ENCODE measurements at regions not wholly inside any gene's neighbourhood (a gene's known extent, or its start where the extent isn't known, plus 50 kb on each side); places are given as distances from the start of the nearest gene placed in this dataset.

- no peaks in the 10 kb centered on the region for H3K9me3 ChIP-seq (ENCODE audit: insufficient read depth, low read depth, low read length)
- no peak overlapping the region for H2BK120ac ChIP-seq (ENCODE audit: insufficient read depth, low read length, poor library complexity)
- no peaks in the 10 kb centered on the region for H3K36me3 ChIP-seq (ENCODE audit: control insufficient read depth in 1 of 2, insufficient read depth in 2 of 2, low read length in 2 of 2)
- no peaks in the 10 kb centered on the region for H3K79me1 ChIP-seq (ENCODE audit: low read length)
- H4K8ac ChIP-seq (ENCODE audit: low read depth, low read length): no peak overlapping the region
- WGBS (ENCODE audit: extremely low coverage, insufficient coverage, insufficient read length): no CpG with 5 or more reads among the region's 1 CpG
- no peak overlapping the region for H2BK5ac ChIP-seq (ENCODE audit: low read depth, low read length, poor library complexity)
- no peak for DNase-seq
- no peak overlapping the region for H3K4me2 ChIP-seq (ENCODE audit: low read length)
- no peaks in the 10 kb centered on the region for H3K4me1 ChIP-seq (ENCODE audit: control insufficient read depth in 1 of 2, insufficient read depth in 2 of 2, low read length in 2 of 2)
- H4K12ac ChIP-seq (ENCODE audit: low read depth, low read length): no peak overlapping the region
- no peak overlapping the region for H2AFZ ChIP-seq (ENCODE audit: insufficient read depth, low read length, poor library complexity)
- no peak overlapping the region for H3K4me3 ChIP-seq (ENCODE audit: low read depth, low read length)
- no peak overlapping the region for H3K14ac ChIP-seq (ENCODE audit: low read length)
- no peak overlapping the region for H3K18ac ChIP-seq (ENCODE audit: low read length)
- no peaks in the 10 kb centered on the region for H3K27me3 ChIP-seq (ENCODE audit: insufficient read depth, low read length)
- H4K91ac ChIP-seq (ENCODE audit: low read depth, low read length): no peak overlapping the region
- H3K27ac ChIP-seq (ENCODE audit: low read depth, low read length): no peak overlapping the region
- no peaks in the 10 kb centered on the region for H3K79me2 ChIP-seq (ENCODE audit: control insufficient read depth, insufficient read depth, low read length, poor library complexity)
- H3K23ac ChIP-seq (ENCODE audit: low read length): no peak overlapping the region
- H3K4ac ChIP-seq (ENCODE audit: low read depth, low read length): no peak overlapping the region
- H3K9ac ChIP-seq (ENCODE audit: low read length): no peak overlapping the region
- no peak overlapping the region for H2BK12ac ChIP-seq (ENCODE audit: low read length)
- H2AK5ac ChIP-seq (ENCODE audit: low read length): no peak overlapping the region
Measured at GRCh38 chr12:114579389-114579788, 104.6 kb downstream of the TBX3 start.

DNA sequence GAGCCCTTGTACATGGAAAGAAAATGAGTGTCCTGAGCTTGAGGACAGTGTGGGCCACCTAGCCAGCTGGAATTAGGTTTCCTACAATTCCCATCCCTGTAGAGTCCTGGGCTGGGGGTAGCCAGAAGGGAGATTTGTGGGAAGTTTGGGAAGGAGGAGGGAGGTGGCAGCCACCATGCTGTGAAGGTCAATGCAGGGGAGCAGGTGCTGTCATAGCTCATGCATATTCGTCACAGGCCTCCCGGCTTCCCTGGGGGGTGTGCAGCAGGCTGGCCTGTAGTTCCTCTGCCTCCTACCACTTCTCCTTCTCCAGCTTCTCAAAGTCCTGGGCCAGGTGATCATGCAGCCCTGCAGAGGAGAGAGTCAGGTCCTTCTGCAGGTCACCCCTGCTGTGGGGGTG is 121.3 kb downstream of the TBX3 start:
- Histone ChIP-seq H2BK120ac (ENCODE audit: insufficient read depth, low read length, poor library complexity) (no peak overlapping the region), H3K4me3 (ENCODE audit: low read depth, low read length) (no peak overlapping the region)

GRCh38 chr12:114555451-114555850 is 128.5 kb downstream of the TBX3 start:
- no peak overlapping the region for H4K8ac ChIP-seq (ENCODE audit: low read depth, low read length)
- no peak overlapping the region for H2BK12ac ChIP-seq (ENCODE audit: low read length)
- no peak overlapping the region for H3K23ac ChIP-seq (ENCODE audit: low read length)
- no peak overlapping the region for H3K14ac ChIP-seq (ENCODE audit: low read length)
- no peak overlapping the region for H2AK5ac ChIP-seq (ENCODE audit: low read length)
- H3K27me3 ChIP-seq (ENCODE audit: insufficient read depth, low read length): no peaks in the 10 kb centered on the region
- no peak overlapping the region for H4K91ac ChIP-seq (ENCODE audit: low read depth, low read length)
- H2AFZ ChIP-seq (ENCODE audit: insufficient read depth, low read length, poor library complexity): no peak overlapping the region
- no peaks in the 10 kb centered on the region for H3K9me3 ChIP-seq (ENCODE audit: insufficient read depth, low read depth, low read length)
- H3K4me1 ChIP-seq (ENCODE audit: control insufficient read depth in 1 of 2, insufficient read depth in 2 of 2, low read length in 2 of 2): no peaks in the 10 kb centered on the region
- no peak overlapping the region for H3K4me2 ChIP-seq (ENCODE audit: low read length)
- no peak overlapping the region for H4K12ac ChIP-seq (ENCODE audit: low read depth, low read length)
- no peak overlapping the region for H2BK5ac ChIP-seq (ENCODE audit: low read depth, low read length, poor library complexity)
- no peaks in the 10 kb centered on the region for H3K79me1 ChIP-seq (ENCODE audit: low read length)
- H3K4me3 ChIP-seq (ENCODE audit: low read depth, low read length): no peak overlapping the region
- H3K36me3 ChIP-seq (ENCODE audit: control insufficient read depth in 1 of 2, insufficient read depth in 2 of 2, low read length in 2 of 2): no peaks in the 10 kb centered on the region
- H2BK120ac ChIP-seq (ENCODE audit: insufficient read depth, low read length, poor library complexity): no peak overlapping the region
- H3K4ac ChIP-seq (ENCODE audit: low read depth, low read length): no peak overlapping the region
- H3K79me2 ChIP-seq (ENCODE audit: control insufficient read depth, insufficient read depth, low read length, poor library complexity): no peaks in the 10 kb centered on the region
- H3K27ac ChIP-seq (ENCODE audit: low read depth, low read length): no peak overlapping the region
- no CpG with 5 or more reads among the region's 2 CpGs for WGBS (ENCODE audit: extremely low coverage, insufficient coverage, insufficient read length)
- H3K9ac ChIP-seq (ENCODE audit: low read length): no peak overlapping the region
- peak; percentile 40 to 52 for DNase-seq
- no peak overlapping the region for H3K18ac ChIP-seq (ENCODE audit: low read length)

More for the DNA sequence above, 121.3 kb downstream of the TBX3 start:
- WGBS (ENCODE audit: extremely low coverage, insufficient coverage, insufficient read length): no CpG with 5 or more reads among the region's 2 CpGs
- no peaks in the 10 kb centered on the region for H3K4me1 ChIP-seq (ENCODE audit: control insufficient read depth in 1 of 2, insufficient read depth in 2 of 2, low read length in 2 of 2)
- H3K79me1 ChIP-seq (ENCODE audit: low read length): no peaks in the 10 kb centered on the region
- H3K4me2 ChIP-seq (ENCODE audit: low read length): no peak overlapping the region
- H3K9ac ChIP-seq (ENCODE audit: low read length): peak overlapping the region; percentile 52
- no peak overlapping the region for H3K27ac ChIP-seq (ENCODE audit: low read depth, low read length)
- no peak overlapping the region for H4K91ac ChIP-seq (ENCODE audit: low read depth, low read length)
- no peak overlapping the region for H4K8ac ChIP-seq (ENCODE audit: low read depth, low read length)
- no peak overlapping the region for H2BK5ac ChIP-seq (ENCODE audit: low read depth, low read length, poor library complexity)
- no peak overlapping the region for H4K12ac ChIP-seq (ENCODE audit: low read depth, low read length)
- no peaks in the 10 kb centered on the region for H3K36me3 ChIP-seq (ENCODE audit: control insufficient read depth in 1 of 2, insufficient read depth in 2 of 2, low read length in 2 of 2)
- H3K23ac ChIP-seq (ENCODE audit: low read length): no peak overlapping the region
- H3K9me3 ChIP-seq (ENCODE audit: insufficient read depth, low read depth, low read length): no peaks in the 10 kb centered on the region
- no peak overlapping the region for H3K14ac ChIP-seq (ENCODE audit: low read length)
- no peaks in the 10 kb centered on the region for H3K27me3 ChIP-seq (ENCODE audit: insufficient read depth, low read length)
- H2AK5ac ChIP-seq (ENCODE audit: low read length): no peak overlapping the region
- no peak overlapping the region for H3K4ac ChIP-seq (ENCODE audit: low read depth, low read length)
- H2BK12ac ChIP-seq (ENCODE audit: low read length): no peak overlapping the region
- no peak for DNase-seq
- no peaks in the 10 kb centered on the region for H3K79me2 ChIP-seq (ENCODE audit: control insufficient read depth, insufficient read depth, low read length, poor library complexity)
- no peak overlapping the region for H3K18ac ChIP-seq (ENCODE audit: low read length)
- no peak overlapping the region for H2AFZ ChIP-seq (ENCODE audit: insufficient read depth, low read length, poor library complexity)

GRCh38 chr12:114547636-114548035 is 136.3 kb downstream of the TBX3 start:
- no peak overlapping the region for H3K4ac ChIP-seq (ENCODE audit: low read depth, low read length)
- H3K27me3 ChIP-seq (ENCODE audit: insufficient read depth, low read length): no peaks in the 10 kb centered on the region
- no peak overlapping the region for H4K12ac ChIP-seq (ENCODE audit: low read depth, low read length)
- H3K18ac ChIP-seq (ENCODE audit: low read length): no peak overlapping the region
- no peak overlapping the region for H2AFZ ChIP-seq (ENCODE audit: insufficient read depth, low read length, poor library complexity)
- no peak overlapping the region for H4K91ac ChIP-seq (ENCODE audit: low read depth, low read length)
- DNase-seq: peak in 1 of 2 donors; percentile 5
- no peak overlapping the region for H3K27ac ChIP-seq (ENCODE audit: low read depth, low read length)
- no peaks in the 10 kb centered on the region for H3K79me1 ChIP-seq (ENCODE audit: low read length)
- peaks cover 1% of the 10 kb centered on the region for H3K9me3 ChIP-seq (ENCODE audit: insufficient read depth, low read depth, low read length)
- no peak overlapping the region for H3K4me2 ChIP-seq (ENCODE audit: low read length)
- H3K4me1 ChIP-seq (ENCODE audit: control insufficient read depth in 1 of 2, insufficient read depth in 2 of 2, low read length in 2 of 2): no peaks in the 10 kb centered on the region
- no peak overlapping the region for H2AK5ac ChIP-seq (ENCODE audit: low read length)
- no peak overlapping the region for H3K14ac ChIP-seq (ENCODE audit: low read length)
- no peak overlapping the region for H2BK120ac ChIP-seq (ENCODE audit: insufficient read depth, low read length, poor library complexity)
- no peak overlapping the region for H4K8ac ChIP-seq (ENCODE audit: low read depth, low read length)
- H3K36me3 ChIP-seq (ENCODE audit: control insufficient read depth in 1 of 2, insufficient read depth in 2 of 2, low read length in 2 of 2): no peaks in the 10 kb centered on the region
- WGBS (ENCODE audit: extremely low coverage, insufficient coverage, insufficient read length): no CpG with 5 or more reads among the region's 1 CpG
- no peak overlapping the region for H3K9ac ChIP-seq (ENCODE audit: low read length)
- no peak overlapping the region for H2BK12ac ChIP-seq (ENCODE audit: low read length)
- H2BK5ac ChIP-seq (ENCODE audit: low read depth, low read length, poor library complexity): no peak overlapping the region
- no peak overlapping the region for H3K23ac ChIP-seq (ENCODE audit: low read length)
- H3K4me3 ChIP-seq (ENCODE audit: low read depth, low read length): no peak overlapping the region
- no peaks in the 10 kb centered on the region for H3K79me2 ChIP-seq (ENCODE audit: control insufficient read depth, insufficient read depth, low read length, poor library complexity)
